ENCODE measurements at regions not wholly inside any gene's neighbourhood (a gene's known extent, or its start where the extent isn't known, plus 50 kb on each side); places are given as distances from the start of the nearest gene placed in this dataset.

DNA sequence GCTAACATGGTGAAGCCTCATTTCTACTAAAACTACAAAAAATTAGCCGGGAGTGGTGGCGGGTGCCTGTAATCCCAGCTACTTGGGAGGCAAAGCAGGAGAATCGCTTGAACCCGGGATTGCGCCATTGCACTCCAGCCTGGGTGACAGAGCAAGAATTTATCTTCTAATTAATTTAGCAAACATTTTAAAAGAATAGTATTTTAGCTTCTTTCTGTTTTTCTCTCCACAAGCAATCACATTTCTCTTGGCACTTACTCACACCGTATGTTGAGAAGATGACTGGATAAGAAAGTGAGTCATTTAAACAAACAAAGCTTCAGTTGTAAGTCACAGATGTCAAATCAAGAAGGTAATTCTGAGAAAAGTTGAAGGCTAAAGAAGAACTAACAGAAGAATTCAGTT lies 264.0 kb downstream of the ARL4A start:
- TF ChIP-seq POLR2AphosphoS5 (IDR thresholded peaks at IDR 0.05; ENCODE audit: borderline replicate concordance, low read depth, low read length), result no peak
- TF ChIP-seq EZH2 (IDR thresholded peaks at IDR 0.05), result no peak
- no peak for TF ChIP-seq FOXP2 (optimal IDR thresholded peaks at IDR 0.05; ENCODE audit: control extremely low read depth, extremely low read length, insufficient read depth)
